Parathyroid adenoma (tissue), 2 donors: ENCODE measurements at regions not wholly inside any gene's neighbourhood (a gene's known extent, or its start where the extent isn't known, plus 50 kb on each side); places are given as distances from the start of the nearest gene placed in this dataset.

Source experiments
- H2AFZ ChIP-seq: fragments of 300-600 bp; sonication (generic); one replicate; pipeline ENCODE4 v1.7.0; 2017; ENCODE audit warnings: antibody characterized with exemption, mild to moderate bottlenecking
- H3K27ac ChIP-seq: fragments of 300-600 bp; sonication (generic); one replicate; pipeline ENCODE4 v1.7.0; 2017
- H3K27me3 ChIP-seq: fragments of 300-600 bp; sonication (generic); one replicate; pipeline ENCODE4 v1.7.0; 2017; ENCODE audit warnings: low read length; ENCODE audit not compliant: control insufficient read depth, insufficient read depth
- H3K36me3 ChIP-seq: fragments of 300-600 bp; sonication (generic); one replicate; pipeline ENCODE4 v1.7.0; 2017; ENCODE audit warnings: low read length; ENCODE audit not compliant: control insufficient read depth, insufficient read depth
- H3K4me1 ChIP-seq: fragments of 300-600 bp; sonication (generic); one replicate; pipeline ENCODE4 v1.7.0; 2017; ENCODE audit warnings: control low read depth
- H3K4me2 ChIP-seq: fragments of 300-600 bp; sonication (generic); one replicate; pipeline ENCODE4 v1.7.0; 2017; ENCODE audit warnings: low read length
- H3K4me3 ChIP-seq: fragments of 300-600 bp; sonication (generic); one replicate; pipeline ENCODE4 v1.7.0; 2017; ENCODE audit warnings: low read depth, low read length
- H3K79me2 ChIP-seq: fragments of 300-600 bp; sonication (generic); one replicate; pipeline ENCODE4 v1.7.0; 2017; ENCODE audit warnings: control low read depth
- H3K9ac ChIP-seq: fragments of 300-600 bp; sonication (generic); one replicate; pipeline ENCODE4 v1.7.0; 2017; ENCODE audit warnings: mild to moderate bottlenecking
- H3K9me3 ChIP-seq: fragments of 300-600 bp; sonication (generic); one replicate; pipeline ENCODE4 v1.7.0; 2017; ENCODE audit warnings: low read length; ENCODE audit not compliant: control insufficient read depth
- CTCF ChIP-seq: fragments of 300-600 bp; sonication (generic); IDR thresholded peaks from one replicate; pipeline ENCODE4 v1.7.0; 2017; ENCODE audit warnings: antibody characterized with exemption, mild to moderate bottlenecking
- donor health status: primary hyperparathyroidism.

GRCh38 chr9:91063471-91063870 lies 261.9 kb downstream of the SYK start:
- no peak for TF ChIP-seq CTCF
- Histone ChIP-seq H3K4me3 (no peak overlapping the region), H3K36me3 (no peaks in the 10 kb centered on the region), H3K9ac (no peak overlapping the region), H3K4me1 (peaks cover 4% of the 10 kb centered on the region), H3K79me2 (no peaks in the 10 kb centered on the region), H2AFZ (no peak overlapping the region), H3K27ac (no peak overlapping the region), H3K4me2 (no peak overlapping the region), H3K27me3 (no peaks in the 10 kb centered on the region), H3K9me3 (no peaks in the 10 kb centered on the region)

GRCh38 chr9:91065231-91066041 lies 263.8 kb downstream of the SYK start:
- H3K9me3 ChIP-seq, result no peaks in the 10 kb centered on the region
- H3K4me2 ChIP-seq, result no peak overlapping the region
- H2AFZ ChIP-seq, result no peak overlapping the region
- H3K27ac ChIP-seq, result no peak overlapping the region
- no peaks in the 10 kb centered on the region for H3K36me3 ChIP-seq
- H3K79me2 ChIP-seq, result no peaks in the 10 kb centered on the region
- TF ChIP-seq CTCF, result no peak
- no peak overlapping the region for H3K9ac ChIP-seq
- H3K27me3 ChIP-seq, result no peaks in the 10 kb centered on the region
- no peak overlapping the region for H3K4me3 ChIP-seq
- peaks cover 4% of the 10 kb centered on the region for H3K4me1 ChIP-seq

GRCh38 chr9:91066042-91066415 lies 264.4 kb downstream of the SYK start:
- no peak overlapping the region for H3K27ac ChIP-seq
- no peaks in the 10 kb centered on the region for H3K36me3 ChIP-seq
- no peaks in the 10 kb centered on the region for H3K27me3 ChIP-seq
- H3K4me1 ChIP-seq, result peaks cover 2% of the 10 kb centered on the region
- no peak for TF ChIP-seq CTCF
- H3K9me3 ChIP-seq, result no peaks in the 10 kb centered on the region
- H2AFZ ChIP-seq, result no peak overlapping the region
- H3K79me2 ChIP-seq, result no peaks in the 10 kb centered on the region
- H3K9ac ChIP-seq, result no peak overlapping the region
- no peak overlapping the region for H3K4me2 ChIP-seq
- no peak overlapping the region for H3K4me3 ChIP-seq

GRCh38 chr9:91066856-91067255 lies 265.2 kb downstream of the SYK start:
- H2AFZ ChIP-seq, result no peak overlapping the region
- H3K4me3 ChIP-seq, result no peak overlapping the region
- no peak overlapping the region for H3K27ac ChIP-seq
- no peaks in the 10 kb centered on the region for H3K9me3 ChIP-seq
- no peaks in the 10 kb centered on the region for H3K27me3 ChIP-seq
- H3K79me2 ChIP-seq, result no peaks in the 10 kb centered on the region
- H3K9ac ChIP-seq, result no peak overlapping the region
- H3K4me2 ChIP-seq, result no peak overlapping the region
- TF ChIP-seq CTCF, result no peak
- H3K36me3 ChIP-seq, result no peaks in the 10 kb centered on the region
- peaks cover 3% of the 10 kb centered on the region for H3K4me1 ChIP-seq

- Histone ChIP-seq H3K9ac (no peak overlapping the region), H3K36me3 (no peaks in the 10 kb centered on the region), H3K4me1 (peaks cover 3% of the 10 kb centered on the region), H2AFZ (no peak overlapping the region), H3K4me3 (no peak overlapping the region), H3K27ac (no peak overlapping the region), H3K9me3 (no peaks in the 10 kb centered on the region), H3K4me2 (no peak overlapping the region), H3K79me2 (no peaks in the 10 kb centered on the region), H3K27me3 (no peaks in the 10 kb centered on the region)
- no peak for TF ChIP-seq CTCF
Observed at GRCh38 chr9:91067306-91067860, 265.8 kb downstream of the SYK start.
